ENCODE measurements at regions not wholly inside any gene's neighbourhood (a gene's known extent, or its start where the extent isn't known, plus 50 kb on each side); places are given as distances from the start of the nearest gene placed in this dataset.

- no peak overlapping the region for H3K27ac ChIP-seq
- intact Hi-C loops (cut with DNase I; ENCODE audit: low total_unique reads) = no loop called here
- H3K4me1 ChIP-seq = peaks cover 0 to 43% (median 25%) of the 10 kb centered on the region in 6 donors
Observed at GRCh38 chr3:178082326-178082906, 453.8 kb upstream of the KCNMB2 start.

GRCh38 chr3:178083906-178084866, 452.1 kb upstream of the KCNMB2 start:
- no peaks in the 10 kb centered on the region for H3K9me3 ChIP-seq
- peaks cover 0 to 35% (median 18%) of the 10 kb centered on the region in 6 donors for H3K4me1 ChIP-seq
- H3K27ac ChIP-seq = peak overlapping the region in 6 of 8 donors; percentile 33 to 62 (median 41)
- no peaks in the 10 kb centered on the region for H3K36me3 ChIP-seq
- DNase-seq = no peak
- WGBS, 5 donors = 44 to 57% (median 51%) methylated on average over 6 of the region's 6 CpGs
- intact Hi-C loops (cut with DNase I; ENCODE audit: low total_unique reads) = no loop called here
- no peak overlapping the region for H3K4me3 ChIP-seq
- no peaks in the 10 kb centered on the region for H3K27me3 ChIP-seq (replicated peaks in 1 of 7)
- TF ChIP-seq POLR2AphosphoS5 (IDR thresholded peaks at IDR 0.05) = no peak
- TF ChIP-seq CTCF (IDR thresholded peaks at IDR 0.05 in 8 of 11, conservative IDR thresholded peaks at IDR 0.05 in 3 of 11) = peak in 6 of 11 experiments; percentile 35 to 48 (median 40)

More at GRCh38 chr3:178082326-178082906, 453.8 kb upstream of the KCNMB2 start:
- Histone ChIP-seq H3K27me3 (replicated peaks in 1 of 7) (no peaks in the 10 kb centered on the region), H3K4me3 (no peak overlapping the region), H3K9me3 (no peaks in the 10 kb centered on the region), H3K36me3 (no peaks in the 10 kb centered on the region)
- WGBS, 5 donors = 90 to 96% (median 91%) methylated on average over 4 of the region's 4 CpGs
- DNase-seq = no peak
- TF ChIP-seq POLR2A (IDR thresholded peaks at IDR 0.05) (no peak), POLR2AphosphoS5 (IDR thresholded peaks at IDR 0.05) (no peak), CTCF (IDR thresholded peaks at IDR 0.05 in 8 of 11, conservative IDR thresholded peaks at IDR 0.05 in 3 of 11) (no peak)

- Histone ChIP-seq H3K27me3 (replicated peaks in 1 of 7) (no peaks in the 10 kb centered on the region), H3K9me3 (no peaks in the 10 kb centered on the region), H3K4me3 (no peak overlapping the region), H3K36me3 (no peaks in the 10 kb centered on the region), H3K27ac (peak overlapping the region in 6 of 8 donors; percentile 6 to 62 (median 40)), H3K4me1 (peaks cover 0 to 34% (median 15%) of the 10 kb centered on the region in 6 donors)
- DNase-seq = no peak
- 28 to 48% (median 46%) methylated on average over 6 of the region's 6 CpGs for WGBS, 5 donors
- intact Hi-C loops (cut with DNase I; ENCODE audit: low total_unique reads) = no loop called here
- TF ChIP-seq POLR2A (IDR thresholded peaks at IDR 0.05) = no peak
- no peak for TF ChIP-seq POLR2AphosphoS5 (IDR thresholded peaks at IDR 0.05)
- TF ChIP-seq CTCF (IDR thresholded peaks at IDR 0.05 in 8 of 11, conservative IDR thresholded peaks at IDR 0.05 in 3 of 11) = no peak
Observed at GRCh38 chr3:178084938-178085816, 451.1 kb upstream of the KCNMB2 start.

Data from spleen (tissue), 11 donors.